ENCODE measurements at regions not wholly inside any gene's neighbourhood (a gene's known extent, or its start where the extent isn't known, plus 50 kb on each side); places are given as distances from the start of the nearest gene placed in this dataset.

GRCh38 chr11:95453616-95454171 is 222.7 kb upstream of the SESN3 start:
- ATAC-seq (ENCODE audit: low read depth) (no peak), DNase-seq (no peak)
- Histone ChIP-seq H3K9me3 (ENCODE audit: control extremely low read depth in 1 of 3, control insufficient read depth in 2 of 3, insufficient read depth in 1 of 3, low read length in 2 of 3) (peaks cover 0 to 6% (median 0%) of the 10 kb centered on the region in 3 donors), H3K4me1 (ENCODE audit: control insufficient read depth in 2 of 2, insufficient read depth in 2 of 2, low read length in 2 of 2) (peaks cover 0 to 9% of the 10 kb centered on the region in 2 donors), H3K36me3 (replicated peaks in 1 of 2; ENCODE audit: control extremely low read depth in 1 of 2, control insufficient read depth in 1 of 2, extremely low read depth in 1 of 2, insufficient read depth in 2 of 2, low read length in 1 of 2) (no peaks in the 10 kb centered on the region), H3K4me3 (ENCODE audit: control extremely low read depth in 1 of 5, extremely low read depth in 1 of 5, insufficient read depth in 1 of 5, low read depth in 2 of 5, low read length in 4 of 5) (no peak overlapping the region), H2AFZ (ENCODE audit: insufficient read depth, low read depth, low read length, poor library complexity, severe bottlenecking) (no peak overlapping the region), H3K79me2 (ENCODE audit: control insufficient read depth, insufficient read depth, low read length) (no peaks in the 10 kb centered on the region), H4K20me1 (ENCODE audit: control insufficient read depth, insufficient read depth, low read length, poor library complexity, severe bottlenecking) (no peaks in the 10 kb centered on the region), H3K27ac (ENCODE audit: low read length in 2 of 2) (no peak overlapping the region), H3K9ac (ENCODE audit: low read length) (no peak overlapping the region), H3K27me3 (replicated peaks in 1 of 4; ENCODE audit: control extremely low read depth in 1 of 4, control insufficient read depth in 3 of 4, insufficient read depth in 4 of 4, low read length in 3 of 4) (no peaks in the 10 kb centered on the region), H3K4me2 (replicated peaks; ENCODE audit: low read depth, low read length, poor library complexity, severe bottlenecking) (no peak overlapping the region)
- intact Hi-C loops (cut with micrococcal nuclease): no loop called here
- TF ChIP-seq EZH2 (IDR thresholded peaks at IDR 0.05; ENCODE audit: borderline replicate concordance, insufficient read depth, low read depth, low read length, poor library complexity, severe bottlenecking) (no peak), CTCF (IDR thresholded peaks at IDR 0.05) (no peak)
- Mint-ChIP-seq H3K9me3 (ENCODE audit: insufficient read depth) (no peaks in the 10 kb centered on the region), H3K27ac (no peak overlapping the region), H3K27me3 (no peaks in the 10 kb centered on the region), H3K4me3 (no peak overlapping the region), H3K4me1 (peaks cover 13% of the 10 kb centered on the region)
- POLR2A ChIA-PET: no interaction called here
- 95% methylated on average over 7 of the region's 7 CpGs for WGBS (ENCODE audit: insufficient coverage)
- CTCF ChIA-PET: interaction anchor here (1.2 kb wide), 1 partner anchor 34 kb away, joined by 3 read pairs; no protein-coding TSS in a partner anchor

- intact Hi-C loops (cut with micrococcal nuclease): no loop called here
- H3K36me3 ChIP-seq (replicated peaks in 1 of 2; ENCODE audit: control extremely low read depth in 1 of 2, control insufficient read depth in 1 of 2, extremely low read depth in 1 of 2, insufficient read depth in 2 of 2, low read length in 1 of 2): no peaks in the 10 kb centered on the region
- no peak for DNase-seq
- Mint-ChIP-seq H3K4me3 (no peak overlapping the region), H3K27ac (no peak overlapping the region), H3K27me3 (no peaks in the 10 kb centered on the region), H3K9me3 (ENCODE audit: insufficient read depth) (no peaks in the 10 kb centered on the region), H3K4me1 (peaks cover 13% of the 10 kb centered on the region)
- H3K27me3 ChIP-seq (replicated peaks in 1 of 4; ENCODE audit: control extremely low read depth in 1 of 4, control insufficient read depth in 3 of 4, insufficient read depth in 4 of 4, low read length in 3 of 4): no peaks in the 10 kb centered on the region
- H3K27ac ChIP-seq (ENCODE audit: low read length in 2 of 2): no peak overlapping the region
- H4K20me1 ChIP-seq (ENCODE audit: control insufficient read depth, insufficient read depth, low read length, poor library complexity, severe bottlenecking): no peaks in the 10 kb centered on the region
- CTCF ChIA-PET: no interaction called here
- no CpG with 5 or more reads among the region's 1 CpG for WGBS (ENCODE audit: insufficient coverage)
- TF ChIP-seq EZH2 (IDR thresholded peaks at IDR 0.05; ENCODE audit: borderline replicate concordance, insufficient read depth, low read depth, low read length, poor library complexity, severe bottlenecking): no peak
- TF ChIP-seq CTCF (IDR thresholded peaks at IDR 0.05): no peak
- no peak overlapping the region for H3K9ac ChIP-seq (ENCODE audit: low read length)
- H3K4me2 ChIP-seq (replicated peaks; ENCODE audit: low read depth, low read length, poor library complexity, severe bottlenecking): no peak overlapping the region
- POLR2A ChIA-PET: no interaction called here
- no peak overlapping the region for H3K4me3 ChIP-seq (ENCODE audit: control extremely low read depth in 1 of 5, extremely low read depth in 1 of 5, insufficient read depth in 1 of 5, low read depth in 2 of 5, low read length in 4 of 5)
- H3K79me2 ChIP-seq (ENCODE audit: control insufficient read depth, insufficient read depth, low read length): no peaks in the 10 kb centered on the region
- no peak for ATAC-seq (ENCODE audit: low read depth)
- H3K4me1 ChIP-seq (ENCODE audit: control insufficient read depth in 2 of 2, insufficient read depth in 2 of 2, low read length in 2 of 2): peaks cover 0 to 9% of the 10 kb centered on the region in 2 donors
- H2AFZ ChIP-seq (ENCODE audit: insufficient read depth, low read depth, low read length, poor library complexity, severe bottlenecking): no peak overlapping the region
- no peaks in the 10 kb centered on the region for H3K9me3 ChIP-seq (ENCODE audit: control extremely low read depth in 1 of 3, control insufficient read depth in 2 of 3, insufficient read depth in 1 of 3, low read length in 2 of 3)
These were observed 220.7 kb upstream of the SESN3 start for GRCh38 chr11:95451682-95452081.

Data from B cell (primary cell).